Glutamatergic neuron (in vitro differentiated cells): ENCODE measurements at regions not wholly inside any gene's neighbourhood (a gene's known extent, or its start where the extent isn't known, plus 50 kb on each side); places are given as distances from the start of the nearest gene placed in this dataset.
"Not testable (repeated sequence)": the region's sequence is repeated elsewhere in the genome, so short reads cannot be mapped to it uniquely, and the experiment has no call there.

ENCODE experiments used
- DNase-seq: peaks from one replicate; pipeline ENCODE4 v3.0.0; 2022
- H3K27ac Mint-ChIP-seq: one replicate; pipeline ENCODE4 v1.8.0; 2020; ENCODE audit warnings: mild to moderate bottlenecking, mixed read lengths, inconsistent platforms; ENCODE audit not compliant: unreplicated experiment
- H3K27me3 Mint-ChIP-seq: one replicate; pipeline ENCODE4 v1.8.0; 2020; ENCODE audit warnings: mild to moderate bottlenecking, moderate library complexity, mixed read lengths, inconsistent platforms; ENCODE audit not compliant: unreplicated experiment
- H3K36me3 Mint-ChIP-seq: one replicate; pipeline ENCODE4 v1.8.0; 2020; ENCODE audit warnings: mild to moderate bottlenecking, mixed read lengths, inconsistent platforms; ENCODE audit not compliant: unreplicated experiment
- H3K4me1 Mint-ChIP-seq: one replicate; pipeline ENCODE4 v1.8.0; 2020; ENCODE audit warnings: mild to moderate bottlenecking, low read depth, mixed read lengths, inconsistent platforms; ENCODE audit not compliant: unreplicated experiment
- H3K4me3 Mint-ChIP-seq: one replicate; pipeline ENCODE4 v1.8.0; 2020; ENCODE audit warnings: mild to moderate bottlenecking, mixed read lengths, inconsistent platforms; ENCODE audit not compliant: unreplicated experiment
- H3K9me3 Mint-ChIP-seq: one replicate; pipeline ENCODE4 v1.8.0; 2020; ENCODE audit warnings: mild to moderate bottlenecking, moderate library complexity, mixed read lengths, inconsistent platforms; ENCODE audit not compliant: unreplicated experiment
- CTCF ChIP-seq: fragments of 200-600 bp; sonication (generic); IDR thresholded peaks from one replicate; pipeline ENCODE4 v1.5.0; 2021; ENCODE audit not compliant: partially characterized antibody, unreplicated experiment

GRCh38 chr10:32189400-32190084, 133.3 kb upstream of the KIF5B start:
- no peaks in the 10 kb centered on the region for H3K36me3 Mint-ChIP-seq
- H3K4me3 Mint-ChIP-seq = no peak overlapping the region
- H3K9me3 Mint-ChIP-seq = no peaks in the 10 kb centered on the region
- DNase-seq = no peak
- H3K27ac Mint-ChIP-seq = no peak overlapping the region
- H3K4me1 Mint-ChIP-seq = peaks cover 2% of the 10 kb centered on the region
- no peaks in the 10 kb centered on the region for H3K27me3 Mint-ChIP-seq
- TF ChIP-seq CTCF = peak; percentile 35

DNA sequence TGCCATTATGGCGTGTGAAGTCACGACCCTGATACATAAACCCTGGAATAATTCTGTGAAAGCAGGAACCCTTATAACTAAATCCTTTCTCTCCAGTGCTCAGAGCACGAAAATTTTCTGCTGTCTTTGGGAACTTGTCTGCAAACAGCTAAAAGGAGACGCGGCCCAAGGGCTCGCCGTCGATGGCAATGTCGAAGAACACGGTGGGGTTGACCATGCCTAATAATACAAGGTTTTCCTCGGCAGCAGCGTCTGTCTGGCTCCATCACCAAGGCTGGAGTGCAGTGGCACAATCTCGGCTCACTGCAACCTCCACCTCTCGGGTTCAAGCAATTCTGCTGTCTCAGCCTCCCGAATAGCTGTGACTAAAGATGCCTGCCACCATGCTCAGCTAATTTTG, 132.4 kb upstream of the KIF5B start:
- H3K4me1 Mint-ChIP-seq, H3K27me3 Mint-ChIP-seq, H3K27ac Mint-ChIP-seq, H3K36me3 Mint-ChIP-seq, DNase-seq, H3K4me3 Mint-ChIP-seq, H3K9me3 Mint-ChIP-seq: not testable (repeated sequence)

- no peak for TF ChIP-seq CTCF
- Mint-ChIP-seq H3K27ac (no peak overlapping the region), H3K4me1 (peaks cover 2% of the 10 kb centered on the region), H3K27me3 (no peaks in the 10 kb centered on the region), H3K9me3 (no peaks in the 10 kb centered on the region), H3K36me3 (no peaks in the 10 kb centered on the region), H3K4me3 (no peak overlapping the region)
- no peak for DNase-seq
These were observed 131.5 kb upstream of the KIF5B start for GRCh38 chr10:32187686-32188085.

DNA sequence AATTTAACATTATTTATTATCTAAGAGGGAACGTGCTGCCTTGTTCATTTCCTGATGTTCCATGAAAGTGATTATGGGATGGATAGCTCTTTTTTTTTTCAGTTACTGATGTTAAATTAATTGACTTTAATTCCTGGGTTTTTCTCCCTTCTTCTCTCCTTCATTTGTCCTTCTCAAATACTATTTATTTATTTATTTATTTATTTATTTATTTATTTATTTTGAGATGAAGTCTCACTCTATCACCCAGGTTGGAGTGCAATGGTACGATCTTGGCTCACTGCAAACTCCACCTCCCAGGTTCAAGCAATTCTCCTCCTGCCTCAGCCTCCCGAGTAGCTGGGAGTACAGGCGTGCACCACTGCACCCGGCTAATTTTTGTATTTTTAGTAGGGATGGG, 127.4 kb upstream of the KIF5B start:
- not testable (repeated sequence) for H3K36me3 Mint-ChIP-seq, H3K9me3 Mint-ChIP-seq

DNA sequence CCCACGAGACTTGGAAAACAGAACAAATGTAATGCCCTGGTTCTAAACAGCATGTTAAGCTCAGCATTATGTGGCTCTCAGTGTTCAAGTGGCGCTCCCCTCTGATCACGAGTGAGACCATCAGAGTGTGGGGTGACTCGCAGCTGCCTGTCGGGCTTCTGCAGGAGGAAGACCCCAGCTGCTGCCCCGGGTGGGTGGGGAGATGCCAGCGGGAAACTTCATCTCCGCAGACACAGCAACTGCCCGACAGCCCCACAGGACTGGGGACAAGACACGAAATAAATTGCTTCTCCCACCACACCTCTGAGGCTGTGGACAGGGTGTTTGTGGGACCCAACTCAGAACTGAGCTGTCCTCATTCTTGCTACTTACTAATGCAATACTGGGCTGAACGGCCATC, 126.3 kb upstream of the KIF5B start:
- no peak for DNase-seq
- Mint-ChIP-seq H3K9me3 (no peaks in the 10 kb centered on the region), H3K36me3 (no peaks in the 10 kb centered on the region), H3K4me1 (peaks cover 4% of the 10 kb centered on the region), H3K27ac (no peak overlapping the region), H3K27me3 (no peaks in the 10 kb centered on the region), H3K4me3 (no peak overlapping the region)
- TF ChIP-seq CTCF = no peak

More for the DNA sequence above, 127.4 kb upstream of the KIF5B start:
- DNase-seq, H3K27ac Mint-ChIP-seq, H3K4me3 Mint-ChIP-seq, H3K4me1 Mint-ChIP-seq, H3K27me3 Mint-ChIP-seq: not testable (repeated sequence)

DNA sequence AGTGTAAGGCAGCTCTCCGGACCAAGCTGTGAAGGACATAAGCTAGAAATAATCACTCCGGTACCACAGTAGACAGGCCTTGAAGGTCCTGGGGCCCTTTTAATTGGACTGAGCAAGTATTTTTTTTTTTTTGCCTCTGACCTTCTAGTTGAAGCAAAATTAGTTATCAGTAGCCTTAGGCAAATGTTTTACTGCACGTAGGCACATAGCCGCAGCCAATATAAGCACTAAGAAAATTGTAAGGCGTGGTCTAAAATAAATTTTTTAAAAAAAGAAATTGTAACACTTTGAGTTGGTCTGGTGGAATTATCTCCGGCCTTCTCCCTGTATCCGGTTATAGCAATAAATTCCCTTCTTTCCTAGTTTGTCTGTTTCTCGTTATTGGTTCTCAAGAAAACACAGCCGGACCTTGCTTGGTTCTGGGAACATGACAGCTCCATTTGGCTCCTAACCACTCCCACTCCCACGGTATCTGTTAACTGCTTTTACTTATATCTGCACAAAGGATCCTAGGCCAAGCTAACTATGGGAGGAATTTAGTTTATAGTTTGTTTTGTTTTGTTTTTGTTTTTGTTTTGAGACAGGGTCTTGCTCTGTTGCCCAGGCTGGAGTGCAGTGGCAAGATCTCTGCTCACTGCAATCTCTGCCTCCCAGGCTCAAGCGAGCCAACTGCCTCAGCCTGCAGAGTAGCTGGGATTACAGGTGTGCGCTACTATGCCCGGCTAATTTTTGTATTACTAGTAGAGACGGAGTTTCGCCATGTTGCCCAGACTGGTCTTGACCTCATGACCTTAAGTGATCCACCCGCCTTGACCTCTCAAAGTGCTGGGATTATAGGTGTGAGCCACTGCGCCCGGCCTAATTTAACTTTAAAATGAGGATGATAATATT, 124.4 kb upstream of the KIF5B start:
- H3K4me1 Mint-ChIP-seq = peaks cover 4% of the 10 kb centered on the region
- peaks cover 6% of the 10 kb centered on the region for H3K36me3 Mint-ChIP-seq
- no peak for TF ChIP-seq CTCF
- H3K4me3 Mint-ChIP-seq = no peak overlapping the region
- no peaks in the 10 kb centered on the region for H3K27me3 Mint-ChIP-seq
- H3K9me3 Mint-ChIP-seq = peaks cover under 1% of the 10 kb centered on the region
- DNase-seq = no peak
- no peak overlapping the region for H3K27ac Mint-ChIP-seq
